NCI-H524 treated with DMSO at 0.1 percent for 48 hours (cell line): ENCODE measurements at regions not wholly inside any gene's neighbourhood (a gene's known extent, or its start where the extent isn't known, plus 50 kb on each side); places are given as distances from the start of the nearest gene placed in this dataset.

ENCODE experiments used
- DNase-seq: peaks from one replicate; lab custom pipeline; 2025; lab: John Stamatoyannopoulos, UW

DNA sequence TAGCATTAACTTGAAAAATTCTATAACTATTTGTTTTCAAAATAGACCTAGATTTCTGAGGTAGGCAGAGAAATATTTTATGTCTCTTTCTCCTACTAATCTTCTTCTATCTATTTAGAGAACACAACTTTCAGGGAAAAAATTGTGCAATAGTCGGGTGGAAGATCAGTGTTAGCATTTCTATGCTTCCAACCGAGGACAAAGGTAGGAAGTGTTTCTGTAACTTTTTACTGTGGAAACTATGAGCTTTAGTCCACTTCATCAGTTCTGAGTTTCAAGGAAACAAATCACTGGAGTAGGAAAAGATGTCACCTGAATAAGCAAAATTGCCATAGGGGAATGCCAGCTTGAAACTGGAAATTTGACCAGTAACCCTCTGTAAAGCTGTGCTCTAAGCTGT is 207.7 kb upstream of the CTAGE1 start:
- no peak for DNase-seq

- no peak for DNase-seq
These were observed 209.1 kb upstream of the CTAGE1 start for GRCh38 chr18:22626771-22627170.

GRCh38 chr18:22627506-22627905 is 209.8 kb upstream of the CTAGE1 start:
- DNase-seq = no peak

DNA sequence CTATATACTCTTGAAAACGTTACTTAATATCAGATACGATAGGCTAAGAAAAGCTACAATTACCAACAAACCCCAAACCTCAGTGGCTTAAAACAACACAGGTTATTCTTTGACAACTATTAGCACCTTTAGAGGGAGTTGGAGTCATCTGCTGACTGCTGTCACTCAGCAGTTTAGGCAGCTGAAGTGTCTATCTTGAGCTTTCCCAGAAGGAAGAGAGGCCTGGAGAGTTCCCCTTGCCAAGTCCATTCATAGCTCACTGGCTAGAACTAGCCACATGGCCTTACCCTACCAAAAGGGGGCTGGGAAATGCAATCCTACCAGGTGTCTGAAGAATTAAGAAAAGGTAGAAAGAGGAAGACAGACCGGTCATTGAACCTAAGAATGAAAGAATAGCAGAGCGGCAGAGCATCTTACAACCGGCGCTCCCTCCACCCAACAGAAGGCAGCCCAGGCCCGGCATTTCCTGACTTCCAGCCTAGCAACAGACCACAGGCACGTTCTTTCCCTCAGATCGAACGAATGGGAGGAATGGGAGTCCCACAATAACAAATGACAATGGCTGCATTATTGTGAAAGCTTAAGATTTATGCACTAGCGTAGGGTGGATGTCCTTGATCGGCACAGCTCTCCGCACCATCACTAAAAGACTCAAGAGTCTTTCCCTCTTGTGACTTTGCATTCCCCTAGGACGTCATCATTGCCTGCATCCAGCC is 211.2 kb upstream of the CTAGE1 start:
- DNase-seq = no peak

- no peak for DNase-seq
These were observed 213.3 kb upstream of the CTAGE1 start for GRCh38 chr18:22630980-22631379.

DNA sequence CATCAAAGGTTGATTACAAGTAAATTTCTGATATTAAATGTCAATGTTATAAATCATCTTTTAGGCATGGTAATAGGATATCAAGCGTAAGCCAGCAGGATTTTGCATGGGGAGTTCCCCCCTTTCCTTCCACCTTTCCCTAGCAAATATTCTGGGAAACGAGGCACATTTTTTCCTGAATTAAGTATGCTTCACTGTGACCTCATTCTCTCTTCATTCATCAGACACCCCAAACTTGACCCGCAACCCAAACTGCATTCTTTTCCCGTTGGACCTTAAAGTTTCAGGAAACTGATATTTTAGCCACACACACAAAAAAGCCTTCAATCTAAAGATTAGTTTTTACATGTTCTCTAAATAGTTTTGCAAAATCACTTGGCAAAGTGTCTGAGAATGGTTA is 214.5 kb upstream of the CTAGE1 start:
- DNase-seq = no peak

GRCh38 chr18:22634464-22634863 is 216.7 kb upstream of the CTAGE1 start:
- DNase-seq = no peak

- no peak for DNase-seq
These were observed 220.1 kb upstream of the CTAGE1 start for GRCh38 chr18:22637787-22638186.

GRCh38 chr18:22639026-22639463 is 221.3 kb upstream of the CTAGE1 start:
- no peak for DNase-seq

DNA sequence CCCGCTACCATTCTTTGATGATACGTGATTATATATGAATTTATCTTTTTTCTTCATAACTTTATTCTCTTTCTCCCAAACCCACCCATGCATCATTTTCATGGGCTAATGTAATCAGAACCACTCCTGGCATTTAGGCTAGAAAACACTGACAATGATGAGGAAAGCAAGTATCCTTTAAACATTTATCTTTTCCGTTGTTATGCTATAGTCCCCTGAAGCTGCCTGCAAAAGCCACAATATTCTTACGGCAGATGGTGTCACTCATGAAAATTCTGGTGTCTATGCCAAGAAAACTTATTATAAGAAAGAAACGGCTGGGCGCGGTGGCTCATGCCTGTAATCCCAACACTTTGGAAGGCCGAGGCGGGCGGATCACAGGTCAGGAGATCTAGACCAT is 221.8 kb upstream of the CTAGE1 start:
- DNase-seq = no peak

DNA sequence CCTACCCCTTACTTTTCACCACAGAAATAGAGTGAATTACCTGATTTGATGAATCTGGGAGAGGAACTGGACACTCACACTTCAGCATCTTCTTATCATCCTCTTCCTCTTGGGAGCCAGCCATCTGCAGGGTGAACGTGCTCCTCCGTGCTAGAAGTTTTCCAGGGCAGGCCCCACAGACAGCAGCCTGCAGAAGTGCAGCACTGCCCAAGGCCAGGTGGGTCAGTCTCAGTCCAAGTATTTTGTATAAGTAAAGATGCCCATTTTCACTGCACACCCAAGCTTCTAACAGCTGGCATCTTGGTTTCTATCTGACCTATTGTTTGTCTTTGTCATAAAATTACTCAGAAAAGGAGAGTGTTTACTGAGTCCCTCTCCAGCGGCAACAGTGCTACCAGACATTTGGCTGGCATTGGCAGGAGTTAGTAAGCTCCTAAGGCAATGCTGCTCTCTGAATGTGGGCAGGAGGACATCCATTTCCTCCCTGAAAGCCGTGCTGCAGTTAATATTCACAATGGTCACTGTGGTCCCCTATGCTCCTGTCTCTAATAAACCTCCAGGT is 222.6 kb upstream of the CTAGE1 start:
- no peak for DNase-seq

- DNase-seq = no peak
These were observed 224.2 kb upstream of the CTAGE1 start for GRCh38 chr18:22641958-22642357.

- no peak for DNase-seq
These were observed 226.0 kb upstream of the CTAGE1 start for GRCh38 chr18:22643731-22644130.

GRCh38 chr18:22650247-22650646 is 232.5 kb upstream of the CTAGE1 start:
- no peak for DNase-seq

DNA sequence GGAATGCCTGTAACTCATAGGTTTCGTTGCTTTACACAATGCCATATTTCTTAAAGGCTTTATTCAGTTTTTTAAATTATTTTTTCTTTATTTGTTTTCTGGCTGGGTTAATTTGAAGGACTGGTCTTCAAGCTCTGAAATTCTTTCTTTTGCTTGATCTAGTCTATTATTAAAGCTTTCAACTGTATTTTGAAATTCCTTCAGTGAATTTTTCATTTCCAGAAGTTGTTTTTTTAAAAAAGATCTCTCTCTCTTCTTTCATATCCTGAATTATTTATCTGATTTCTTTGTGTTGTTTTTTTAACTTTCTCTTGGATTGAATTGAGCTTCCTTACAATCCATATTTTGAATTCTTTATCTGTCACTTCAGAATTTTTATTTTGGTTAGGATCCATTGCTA is 239.9 kb upstream of the CTAGE1 start:
- no peak for DNase-seq

GRCh38 chr18:22658318-22658717 is 240.6 kb upstream of the CTAGE1 start:
- DNase-seq = no peak

GRCh38 chr18:22663378-22663777 is 245.7 kb upstream of the CTAGE1 start:
- no peak for DNase-seq

DNA sequence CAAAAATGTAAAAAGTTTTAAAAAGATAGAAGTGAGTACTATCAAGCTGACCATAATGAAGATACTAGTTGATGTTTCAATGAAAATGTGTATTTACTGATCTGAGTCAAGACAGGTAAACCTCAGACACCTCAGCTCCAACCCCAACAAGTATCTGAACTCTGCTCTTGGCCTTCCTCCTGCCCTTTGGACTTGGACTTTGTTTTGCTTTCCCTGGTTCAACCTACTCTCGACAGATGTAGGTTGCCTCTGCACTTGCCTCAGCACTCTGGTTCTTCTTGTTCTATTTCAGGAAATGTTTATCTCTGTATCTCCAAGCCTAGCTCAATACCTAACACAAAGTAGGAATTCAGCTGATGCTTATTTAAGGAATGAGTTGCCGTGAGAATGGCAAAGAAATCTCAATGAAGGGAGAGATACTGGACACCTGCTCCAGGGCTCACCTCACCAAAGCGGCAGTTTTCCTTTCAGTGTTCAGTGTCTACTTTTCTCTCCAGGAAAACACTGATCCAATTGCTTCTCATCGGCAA is 248.8 kb upstream of the CTAGE1 start:
- no peak for DNase-seq

GRCh38 chr18:22667156-22667555 is 249.4 kb upstream of the CTAGE1 start:
- DNase-seq = no peak

DNA sequence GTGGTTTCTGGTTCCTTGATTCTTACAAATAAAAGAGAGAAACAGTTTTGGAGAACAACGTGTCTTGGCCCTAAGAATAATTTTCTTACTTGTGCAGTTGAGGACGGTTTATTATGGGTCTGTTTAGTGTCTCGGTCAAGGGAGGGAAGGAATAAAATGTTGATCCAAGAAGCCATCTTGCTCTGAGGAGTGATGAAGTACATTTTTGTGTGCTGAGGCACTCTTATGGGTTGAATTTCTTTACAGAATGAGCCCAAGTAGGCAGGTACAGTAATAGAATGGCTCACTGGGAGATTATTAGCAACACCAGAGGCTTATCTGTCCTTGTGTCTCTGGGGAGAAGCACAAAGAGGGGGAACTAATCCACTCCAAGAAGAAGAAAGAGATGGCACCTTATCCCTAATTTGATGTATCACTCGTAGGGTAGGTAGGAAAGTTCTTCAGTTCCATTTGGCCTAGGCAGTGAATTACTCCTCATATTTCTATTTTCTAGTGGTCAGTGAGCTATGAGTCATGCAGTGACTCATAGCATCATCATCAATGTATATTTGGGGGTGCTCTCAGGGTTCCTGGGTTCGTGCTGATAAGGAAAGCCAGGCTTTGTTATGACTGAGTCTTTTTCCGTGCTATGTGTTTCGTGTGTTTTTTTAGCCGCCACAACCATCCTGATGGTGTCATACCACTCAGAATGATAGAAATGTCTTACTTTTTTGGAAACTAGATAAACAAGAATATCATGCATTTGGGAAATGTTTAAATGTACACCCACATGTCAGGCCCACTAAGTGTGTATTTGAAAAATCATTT is 250.1 kb upstream of the CTAGE1 start:
- DNase-seq = no peak

- DNase-seq = no peak
These were observed 250.8 kb upstream of the CTAGE1 start for GRCh38 chr18:22668496-22668895.

GRCh38 chr18:22670914-22671313 is 253.2 kb upstream of the CTAGE1 start:
- no peak for DNase-seq
